ENCODE measurements at regions not wholly inside any gene's neighbourhood (a gene's known extent, or its start where the extent isn't known, plus 50 kb on each side); places are given as distances from the start of the nearest gene placed in this dataset.

GRCh38 chr1:220432408-220432807, 95.5 kb upstream of the MARK1 start:
- no peak overlapping the region for H3K23ac ChIP-seq (ENCODE audit: insufficient read length)
- no peak overlapping the region for H2BK5ac ChIP-seq (ENCODE audit: low read depth, low read length)
- H2AFZ ChIP-seq (ENCODE audit: low read length) = no peak overlapping the region
- H3K14ac ChIP-seq (ENCODE audit: insufficient read length) = no peak overlapping the region
- H3K18ac ChIP-seq (ENCODE audit: extremely low read depth, low read length) = no peak overlapping the region
- no peaks in the 10 kb centered on the region for H3K27me3 ChIP-seq (replicated peaks in 1 of 4; ENCODE audit: control insufficient read depth in 3 of 4, extremely low read depth in 1 of 4, insufficient read depth in 3 of 4, low read length in 3 of 4)
- DNase-seq (ENCODE audit: low read depth in 1 of 2, low spot score in 2 of 2) (no peak), FAIRE-seq (no peak)
- 100% methylated on average over 1 of the region's 1 CpG; no CpG with 5 or more reads in 1 of the 2 experiments for WGBS, 2 experiments (ENCODE audit: extremely low coverage in 1 of 2, insufficient coverage in 1 of 2, insufficient read length in 1 of 2, insufficient replicate concordance in 2 of 2, low coverage in 1 of 2, low lambda C conversion rate in 2 of 2, missing lambda C conversion rate in 1 of 2)
- peak overlapping the region; percentile 41 for H3K4ac ChIP-seq (replicated peaks; ENCODE audit: insufficient read length, low read depth, low read length)
- H3K9me3 ChIP-seq (ENCODE audit: insufficient read depth in 2 of 2, low read depth in 1 of 2, low read length in 1 of 2) = no peaks in the 10 kb centered on the region
- H3K4me1 ChIP-seq (replicated peaks in 1 of 4; ENCODE audit: control insufficient read depth in 3 of 4, insufficient read depth in 4 of 4, low read length in 3 of 4) = peaks cover 0 to 4% (median 2%) of the 10 kb centered on the region in 4 experiments; a peak in 3 of 7 replicates
- no peak overlapping the region for H4K91ac ChIP-seq (replicated peaks; ENCODE audit: insufficient read length, low read length)
- H3K36me3 ChIP-seq (ENCODE audit: control insufficient read depth in 2 of 4, insufficient read depth in 4 of 4, low read length in 3 of 4) = no peaks in the 10 kb centered on the region
- H3K56ac ChIP-seq (replicated peaks; ENCODE audit: insufficient read length, low read depth, low read length) = no peak overlapping the region
- H3K4me2 ChIP-seq (ENCODE audit: insufficient read depth in 1 of 2, low read depth in 2 of 2, low read length in 2 of 2) = no peak overlapping the region
- H3K79me1 ChIP-seq (ENCODE audit: low read depth, low read length) = no peaks in the 10 kb centered on the region
- no peak overlapping the region for H2BK15ac ChIP-seq (ENCODE audit: low read length)
- H4K20me1 ChIP-seq (replicated peaks in 1 of 2; ENCODE audit: control insufficient read depth in 1 of 2, insufficient read depth in 2 of 2, low read length in 2 of 2) = no peaks in the 10 kb centered on the region
- H2AK5ac ChIP-seq (ENCODE audit: low read depth, low read length) = no peak overlapping the region
- no peak overlapping the region for H2BK20ac ChIP-seq (ENCODE audit: low read length)
- H3K4me3 ChIP-seq (ENCODE audit: extremely low read depth in 1 of 4, insufficient read depth in 2 of 4, low read depth in 3 of 4, low read length in 4 of 4) = no peak overlapping the region
- ChIA-PET CTCF (ENCODE audit: partially characterized antibody) (interaction anchor here (0.7 to 2.1 kb wide), 7 partner anchors 8 to 136 kb away, joined by 3 to 6 read pairs (median 4); no protein-coding TSS in a partner anchor), POLR2A (ENCODE audit: partially characterized antibody) (no interaction called here)
- H4K8ac ChIP-seq (ENCODE audit: extremely low read depth, insufficient read depth, low read length) = no peak overlapping the region
- H3K9ac ChIP-seq (replicated peaks in 1 of 4; ENCODE audit: extremely low read depth in 1 of 4, low read depth in 3 of 4, low read length in 3 of 4) = no peak overlapping the region
- H3K23me2 ChIP-seq (ENCODE audit: low read depth, low read length) = no peaks in the 10 kb centered on the region
- H4K5ac ChIP-seq (ENCODE audit: insufficient read length, low read depth, low read length) = no peak overlapping the region
- no peak overlapping the region for H2BK12ac ChIP-seq (ENCODE audit: low read depth, low read length)
- no peaks in the 10 kb centered on the region for H3K79me2 ChIP-seq (ENCODE audit: control insufficient read depth in 1 of 2, insufficient read depth in 2 of 2, low read length in 2 of 2)
- H2BK120ac ChIP-seq (replicated peaks; ENCODE audit: low read depth, low read length) = no peak overlapping the region
- no peak overlapping the region for H3K27ac ChIP-seq (ENCODE audit: low read depth, low read length)
- TF ChIP-seq CBX5 (IDR thresholded peaks at IDR 0.05; ENCODE audit: low read depth, low read length) (no peak), TAF7 (optimal IDR thresholded peaks at IDR 0.05; ENCODE audit: borderline replicate concordance, low read depth, low read length) (no peak), CBX8 (IDR thresholded peaks at IDR 0.05; ENCODE audit: borderline replicate concordance, low read depth, low read length) (no peak), ATF3 (IDR thresholded peaks at IDR 0.05; ENCODE audit: insufficient read depth, low read depth, low read length) (no peak), ASH2L (IDR thresholded peaks at IDR 0.05; ENCODE audit: low read length) (no peak), KDM5A (IDR thresholded peaks at IDR 0.05; ENCODE audit: low read length) (no peak), GTF2F1 (IDR thresholded peaks at IDR 0.05; ENCODE audit: borderline replicate concordance, low read depth, low read length) (no peak), SIX5 (IDR thresholded peaks at IDR 0.05; ENCODE audit: low read depth, low read length) (no peak), E2F6 (IDR thresholded peaks at IDR 0.05) (no peak), RBBP5 (IDR thresholded peaks at IDR 0.05; ENCODE audit: borderline replicate concordance, low read depth, low read length) (no peak), KDM4A (IDR thresholded peaks at IDR 0.05; ENCODE audit: low read depth, low read length, severe bottlenecking) (no peak), POLR2A (IDR thresholded peaks at IDR 0.05; ENCODE audit: control extremely low read depth in 1 of 2, low read depth in 2 of 2, low read length in 2 of 2) (no peak), EGR1 (IDR thresholded peaks at IDR 0.05; ENCODE audit: borderline replicate concordance, low read depth, low read length) (no peak), CHD1 (IDR thresholded peaks at IDR 0.05; ENCODE audit: low read depth, low read length) (no peak)

Data from H1 (cell line).